ENCODE measurements at regions not wholly inside any gene's neighbourhood (a gene's known extent, or its start where the extent isn't known, plus 50 kb on each side); places are given as distances from the start of the nearest gene placed in this dataset.
"Not testable (repeated sequence)": the region's sequence is repeated elsewhere in the genome, so short reads cannot be mapped to it uniquely, and the experiment has no call there.

GRCh38 chr14:21891921-21892320 lies 218.3 kb upstream of the OR4E1 start:
- DNase-seq (ENCODE audit: extremely low read depth, low read depth, low spot score), result no peak

- no peak for DNase-seq (ENCODE audit: extremely low read depth, low read depth, low spot score)
These were observed 211.4 kb upstream of the OR4E1 start for GRCh38 chr14:21884995-21885394.

- DNase-seq (ENCODE audit: extremely low read depth, low read depth, low spot score), result no peak
These were observed 208.6 kb upstream of the OR4E1 start for GRCh38 chr14:21882226-21882625.

GRCh38 chr14:21880918-21881317 lies 207.3 kb upstream of the OR4E1 start:
- no peak for DNase-seq (ENCODE audit: extremely low read depth, low read depth, low spot score)

- no peak for DNase-seq (ENCODE audit: extremely low read depth, low read depth, low spot score)
These were observed 202.2 kb upstream of the OR4E1 start for GRCh38 chr14:21875791-21876190.

GRCh38 chr14:21874946-21875345 lies 201.3 kb upstream of the OR4E1 start:
- DNase-seq (ENCODE audit: extremely low read depth, low read depth, low spot score), result no peak

GRCh38 chr14:21874167-21874566 lies 200.5 kb upstream of the OR4E1 start:
- no peak for DNase-seq (ENCODE audit: extremely low read depth, low read depth, low spot score)

GRCh38 chr14:21868442-21869046 lies 194.9 kb upstream of the OR4E1 start:
- DNase-seq (ENCODE audit: extremely low read depth, low read depth, low spot score), result peak; percentile 77

GRCh38 chr14:21867541-21867940 lies 193.9 kb upstream of the OR4E1 start:
- DNase-seq (ENCODE audit: extremely low read depth, low read depth, low spot score), result no peak

- DNase-seq (ENCODE audit: extremely low read depth, low read depth, low spot score), result no peak
These were observed 192.9 kb upstream of the OR4E1 start for GRCh38 chr14:21866479-21866878.

GRCh38 chr14:21863289-21863688 lies 189.7 kb upstream of the OR4E1 start:
- DNase-seq (ENCODE audit: extremely low read depth, low read depth, low spot score), result no peak

GRCh38 chr14:21861153-21861552 lies 187.5 kb upstream of the OR4E1 start:
- no peak for DNase-seq (ENCODE audit: extremely low read depth, low read depth, low spot score)

GRCh38 chr14:21860172-21860571 lies 186.6 kb upstream of the OR4E1 start:
- DNase-seq (ENCODE audit: extremely low read depth, low read depth, low spot score), result no peak

- no peak for DNase-seq (ENCODE audit: extremely low read depth, low read depth, low spot score)
These were observed 179.2 kb upstream of the OR4E1 start for GRCh38 chr14:21852775-21853174.

- DNase-seq (ENCODE audit: extremely low read depth, low read depth, low spot score), result no peak
These were observed 178.5 kb upstream of the OR4E1 start for GRCh38 chr14:21852061-21852664.

- not testable (repeated sequence) for DNase-seq (ENCODE audit: extremely low read depth, low read depth, low spot score)
These were observed 173.3 kb upstream of the OR4E1 start for GRCh38 chr14:21846902-21847301.

- DNase-seq (ENCODE audit: extremely low read depth, low read depth, low spot score), result no peak
These were observed 172.7 kb upstream of the OR4E1 start for GRCh38 chr14:21846227-21846885.

- DNase-seq (ENCODE audit: extremely low read depth, low read depth, low spot score), result no peak
These were observed 167.1 kb upstream of the OR4E1 start for GRCh38 chr14:21840765-21841164.

- no peak for DNase-seq (ENCODE audit: extremely low read depth, low read depth, low spot score)
These were observed 160.2 kb upstream of the OR4E1 start for GRCh38 chr14:21833836-21834235.

GRCh38 chr14:21825845-21826244 lies 152.2 kb upstream of the OR4E1 start:
- no peak for DNase-seq (ENCODE audit: extremely low read depth, low read depth, low spot score)

- DNase-seq (ENCODE audit: extremely low read depth, low read depth, low spot score), result peak; percentile 14
These were observed 151.6 kb upstream of the OR4E1 start for GRCh38 chr14:21825149-21825743.

- DNase-seq (ENCODE audit: extremely low read depth, low read depth, low spot score), result no peak
These were observed 148.5 kb upstream of the OR4E1 start for GRCh38 chr14:21822109-21822508.
